Neural cell (in vitro differentiated cells): ENCODE measurements at regions not wholly inside any gene's neighbourhood (a gene's known extent, or its start where the extent isn't known, plus 50 kb on each side); places are given as distances from the start of the nearest gene placed in this dataset.

Experiments
- CTCF ChIP-seq: fragments of 450-650 bp; IDR thresholded peaks from 2 replicates; pipeline ENCODE4 v1.5.1; 2014; ENCODE audit warnings: antibody characterized with exemption, mild to moderate bottlenecking, moderate library complexity; ENCODE audit not compliant: poor library complexity, severe bottlenecking
- EP300 ChIP-seq: fragments of 450-650 bp; conservative IDR thresholded peaks from 2 replicates; pipeline ENCODE4 v1.6.1; 2014; ENCODE audit warnings: antibody characterized with exemption, mild to moderate bottlenecking, moderate library complexity; ENCODE audit not compliant: poor library complexity, severe bottlenecking
- POLR2AphosphoS5 ChIP-seq: IDR thresholded peaks from 2 replicates; pipeline ENCODE4 v1.6.1; 2012
- SMC3 ChIP-seq: fragments of 450-650 bp; conservative IDR thresholded peaks from 2 replicates; pipeline ENCODE4 v1.6.1; 2014; ENCODE audit warnings: antibody characterized with exemption, mild to moderate bottlenecking, moderate library complexity; ENCODE audit not compliant: poor library complexity
- TAF1 ChIP-seq: IDR thresholded peaks from 2 replicates; pipeline ENCODE4 v1.6.1; 2012; ENCODE audit warnings: low read depth

GRCh38 chr7:136056651-136057231, 79.6 kb upstream of the MTPN start:
- TF ChIP-seq TAF1, result no peak
- TF ChIP-seq CTCF, result no peak
- no peak for TF ChIP-seq SMC3
- TF ChIP-seq EP300, result no peak
- no peak for TF ChIP-seq POLR2AphosphoS5
